SK-N-SH treated with all-trans-retinoic acid at 6 μM for 48 hours (cell line): ENCODE measurements at regions not wholly inside any gene's neighbourhood (a gene's known extent, or its start where the extent isn't known, plus 50 kb on each side); places are given as distances from the start of the nearest gene placed in this dataset.

Source experiments
- ARNTL ChIP-seq: fragments of 450-650 bp; formaldehyde crosslinking; IDR thresholded peaks from 2 replicates; pipeline ENCODE4 v1.5.0; 2020; ENCODE audit warnings: low read depth, mild to moderate bottlenecking, moderate library complexity, borderline replicate concordance
- BACH2 ChIP-seq: fragments of 250-450 bp; sonication (Bioruptor Pico); IDR thresholded peaks from 2 replicates; pipeline ENCODE4 v1.9.0; 2021; ENCODE audit warnings: mild to moderate bottlenecking, borderline replicate concordance
- OSR1 ChIP-seq: fragments of 250-450 bp; sonication (Bioruptor Pico); IDR thresholded peaks from 2 replicates; pipeline ENCODE4 v1.8.0; 2022; ENCODE audit warnings: moderate library complexity, mild to moderate bottlenecking, inconsistent platforms
- PPARA ChIP-seq: fragments of 250-450 bp; sonication (Bioruptor Pico); IDR thresholded peaks from 2 replicates; pipeline ENCODE4 v1.5.0; 2020; ENCODE audit warnings: mild to moderate bottlenecking, borderline replicate concordance
- TOX ChIP-seq: fragments of 250-450 bp; sonication (Bioruptor Pico); IDR thresholded peaks from 2 replicates; pipeline ENCODE4 v1.8.0; 2021; ENCODE audit warnings: mild to moderate bottlenecking, moderate library complexity, borderline replicate concordance
- ZFP3 ChIP-seq: fragments of 250-450 bp; sonication (Bioruptor Pico); IDR thresholded peaks from 2 replicates; pipeline ENCODE4 v1.5.0; 2020; ENCODE audit warnings: mild to moderate bottlenecking, moderate library complexity
- ZFP30 ChIP-seq: fragments of 450-650 bp; formaldehyde crosslinking; IDR thresholded peaks from 2 replicates; pipeline ENCODE4 v1.5.0; 2022; ENCODE audit warnings: mild to moderate bottlenecking, moderate library complexity
- TF ChIP-seq, protein P1 (sequence below): fragments of 250-450 bp; sonication (Bioruptor Pico); IDR thresholded peaks from 2 replicates; pipeline ENCODE4 v1.5.1; 2021; ENCODE audit warnings: mild to moderate bottlenecking, moderate library complexity
- TF ChIP-seq, protein P2 (sequence below): fragments of 250-450 bp; sonication (Bioruptor Pico); IDR thresholded peaks from 2 replicates; pipeline ENCODE4 v1.8.0; 2021; ENCODE audit warnings: low read depth, mild to moderate bottlenecking, moderate library complexity, borderline replicate concordance
- TF ChIP-seq, protein P3 (sequence below): fragments of 250-450 bp; sonication (Bioruptor Pico); IDR thresholded peaks from 2 replicates; pipeline ENCODE4 v1.5.1; 2020; ENCODE audit warnings: low read depth, mild to moderate bottlenecking, moderate library complexity

DNA sequence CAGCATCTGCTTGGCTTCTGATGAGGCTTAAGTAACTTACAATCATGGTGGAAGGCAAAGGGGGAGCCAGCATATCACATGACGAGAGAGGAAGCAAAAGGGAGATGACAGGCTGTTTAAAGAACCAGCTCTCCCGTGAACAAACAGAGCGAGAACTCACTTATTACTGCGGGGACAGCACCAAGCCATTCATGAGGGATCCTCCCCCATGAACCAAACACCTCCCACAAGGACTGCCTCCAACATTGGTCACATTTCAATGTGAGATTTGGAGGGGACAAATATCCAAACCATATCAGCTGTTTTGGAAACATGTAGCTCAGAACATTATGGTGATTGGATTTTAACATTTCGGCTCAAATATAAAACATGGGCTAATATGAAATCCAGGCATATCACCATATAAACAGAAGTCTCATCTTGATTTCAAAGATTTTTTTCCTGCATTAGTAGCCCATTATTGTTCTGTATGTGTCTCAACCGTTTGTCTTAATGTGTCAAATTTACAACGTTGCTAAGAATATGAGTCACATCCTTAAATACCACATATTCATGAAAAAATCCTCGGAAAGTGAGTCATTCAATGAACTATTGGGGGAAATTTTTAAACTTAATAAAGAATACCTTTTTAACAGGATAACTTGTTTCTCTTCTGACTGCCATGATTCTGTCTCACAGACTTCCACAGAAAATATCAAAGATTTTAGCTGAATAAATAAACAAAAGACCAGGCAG is 894.3 kb downstream of the TFAP2A start:
- TF ChIP-seq, protein P1, sequence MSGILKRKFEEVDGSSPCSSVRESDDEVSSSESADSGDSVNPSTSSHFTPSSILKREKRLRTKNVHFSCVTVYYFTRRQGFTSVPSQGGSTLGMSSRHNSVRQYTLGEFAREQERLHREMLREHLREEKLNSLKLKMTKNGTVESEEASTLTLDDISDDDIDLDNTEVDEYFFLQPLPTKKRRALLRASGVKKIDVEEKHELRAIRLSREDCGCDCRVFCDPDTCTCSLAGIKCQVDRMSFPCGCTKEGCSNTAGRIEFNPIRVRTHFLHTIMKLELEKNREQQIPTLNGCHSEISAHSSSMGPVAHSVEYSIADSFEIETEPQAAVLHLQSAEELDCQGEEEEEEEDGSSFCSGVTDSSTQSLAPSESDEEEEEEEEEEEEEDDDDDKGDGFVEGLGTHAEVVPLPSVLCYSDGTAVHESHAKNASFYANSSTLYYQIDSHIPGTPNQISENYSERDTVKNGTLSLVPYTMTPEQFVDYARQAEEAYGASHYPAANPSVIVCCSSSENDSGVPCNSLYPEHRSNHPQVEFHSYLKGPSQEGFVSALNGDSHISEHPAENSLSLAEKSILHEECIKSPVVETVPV (CRISPR knock-in tag): no peak; the same call in 1 of the 2 replicates
- TF ChIP-seq, protein P2, sequence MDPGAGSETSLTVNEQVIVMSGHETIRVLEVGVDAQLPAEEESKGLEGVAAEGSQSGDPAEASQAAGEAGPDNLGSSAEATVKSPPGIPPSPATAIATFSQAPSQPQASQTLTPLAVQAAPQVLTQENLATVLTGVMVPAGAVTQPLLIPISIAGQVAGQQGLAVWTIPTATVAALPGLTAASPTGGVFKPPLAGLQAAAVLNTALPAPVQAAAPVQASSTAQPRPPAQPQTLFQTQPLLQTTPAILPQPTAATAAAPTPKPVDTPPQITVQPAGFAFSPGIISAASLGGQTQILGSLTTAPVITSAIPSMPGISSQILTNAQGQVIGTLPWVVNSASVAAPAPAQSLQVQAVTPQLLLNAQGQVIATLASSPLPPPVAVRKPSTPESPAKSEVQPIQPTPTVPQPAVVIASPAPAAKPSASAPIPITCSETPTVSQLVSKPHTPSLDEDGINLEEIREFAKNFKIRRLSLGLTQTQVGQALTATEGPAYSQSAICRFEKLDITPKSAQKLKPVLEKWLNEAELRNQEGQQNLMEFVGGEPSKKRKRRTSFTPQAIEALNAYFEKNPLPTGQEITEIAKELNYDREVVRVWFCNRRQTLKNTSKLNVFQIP: no peak
- TF ChIP-seq ARNTL (CRISPR knock-in tag): no peak
- TF ChIP-seq ZFP3 (CRISPR knock-in tag): no peak
- no peak for TF ChIP-seq PPARA (CRISPR knock-in tag)
- TF ChIP-seq TOX (CRISPR knock-in tag): peak; percentile 63; the same call in 1 of the 2 replicates
- no peak for TF ChIP-seq ZFP30 (CRISPR knock-in tag)
- TF ChIP-seq, protein P3, sequence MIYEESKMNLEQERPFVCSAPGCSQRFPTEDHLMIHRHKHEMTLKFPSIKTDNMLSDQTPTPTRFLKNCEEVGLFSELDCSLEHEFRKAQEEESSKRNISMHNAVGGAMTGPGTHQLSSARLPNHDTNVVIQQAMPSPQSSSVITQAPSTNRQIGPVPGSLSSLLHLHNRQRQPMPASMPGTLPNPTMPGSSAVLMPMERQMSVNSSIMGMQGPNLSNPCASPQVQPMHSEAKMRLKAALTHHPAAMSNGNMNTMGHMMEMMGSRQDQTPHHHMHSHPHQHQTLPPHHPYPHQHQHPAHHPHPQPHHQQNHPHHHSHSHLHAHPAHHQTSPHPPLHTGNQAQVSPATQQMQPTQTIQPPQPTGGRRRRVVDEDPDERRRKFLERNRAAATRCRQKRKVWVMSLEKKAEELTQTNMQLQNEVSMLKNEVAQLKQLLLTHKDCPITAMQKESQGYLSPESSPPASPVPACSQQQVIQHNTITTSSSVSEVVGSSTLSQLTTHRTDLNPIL: no peak
- TF ChIP-seq OSR1: no peak
- TF ChIP-seq BACH2: no peak
